D341Med (cell line): ENCODE measurements at regions not wholly inside any gene's neighbourhood (a gene's known extent, or its start where the extent isn't known, plus 50 kb on each side); places are given as distances from the start of the nearest gene placed in this dataset.
"Not testable (repeated sequence)": the region's sequence is repeated elsewhere in the genome, so short reads cannot be mapped to it uniquely, and the experiment has no call there.

ENCODE experiments used
- DNase-seq: peaks from one replicate; pipeline ENCODE4 v3.0.0; 2012; ENCODE audit warnings: low spot score

- no peak for DNase-seq
These were observed 155.5 kb downstream of the ZFP36L2 start for GRCh38 chr2:43070676-43071502.

GRCh38 chr2:43070030-43070429, 156.4 kb downstream of the ZFP36L2 start:
- no peak for DNase-seq

- DNase-seq = no peak
These were observed 157.5 kb downstream of the ZFP36L2 start for GRCh38 chr2:43068631-43069517.

- no peak for DNase-seq
These were observed 158.3 kb downstream of the ZFP36L2 start for GRCh38 chr2:43068041-43068533.

GRCh38 chr2:43067254-43068040, 159.0 kb downstream of the ZFP36L2 start:
- no peak for DNase-seq

- not testable (repeated sequence) for DNase-seq
These were observed 159.7 kb downstream of the ZFP36L2 start for GRCh38 chr2:43066541-43067253.

GRCh38 chr2:43065871-43066270, 160.5 kb downstream of the ZFP36L2 start:
- DNase-seq = no peak

GRCh38 chr2:43065036-43065435, 161.4 kb downstream of the ZFP36L2 start:
- no peak for DNase-seq

- DNase-seq = not testable (repeated sequence)
These were observed 163.3 kb downstream of the ZFP36L2 start for GRCh38 chr2:43063096-43063495.

- no peak for DNase-seq
These were observed 164.3 kb downstream of the ZFP36L2 start for GRCh38 chr2:43062058-43062457.

- DNase-seq = no peak
These were observed 165.9 kb downstream of the ZFP36L2 start for GRCh38 chr2:43060390-43061016.

GRCh38 chr2:43059183-43059897, 167.1 kb downstream of the ZFP36L2 start:
- no peak for DNase-seq

GRCh38 chr2:43058726-43059110, 167.7 kb downstream of the ZFP36L2 start:
- no peak for DNase-seq

GRCh38 chr2:43057742-43058725, 168.4 kb downstream of the ZFP36L2 start:
- DNase-seq = no peak

GRCh38 chr2:43057026-43057741, 169.2 kb downstream of the ZFP36L2 start:
- DNase-seq = no peak

GRCh38 chr2:43055985-43056384, 170.4 kb downstream of the ZFP36L2 start:
- no peak for DNase-seq

- no peak for DNase-seq
These were observed 171.1 kb downstream of the ZFP36L2 start for GRCh38 chr2:43055086-43055912.
